Cardiac septum (tissue), 1 donor: ENCODE measurements at regions not wholly inside any gene's neighbourhood (a gene's known extent, or its start where the extent isn't known, plus 50 kb on each side); places are given as distances from the start of the nearest gene placed in this dataset.
"Not testable (repeated sequence)": the region's sequence is repeated elsewhere in the genome, so short reads cannot be mapped to it uniquely, and the experiment has no call there.

Source experiments
- DNase-seq: peaks from one replicate; pipeline ENCODE4 v3.0.0-alpha.2; 2020; ENCODE audit warnings: low spot score
- intact Hi-C: fragments of 100-400 bp; cut with DNase I; formaldehyde crosslinking; loops from one replicate; pipeline ENCODE4 v1.14.0; 2022
- donor health status: DM: no; HTN: no; CAD: no.

- intact Hi-C loops, result no loop called here
- no peak for DNase-seq
Observed at GRCh38 chr18:60022671-60023276, 123.0 kb downstream of the PMAIP1 start.

GRCh38 chr18:60021556-60021955 lies 121.8 kb downstream of the PMAIP1 start:
- intact Hi-C loops, result no loop called here
- no peak for DNase-seq

GRCh38 chr18:60020107-60020925 lies 120.5 kb downstream of the PMAIP1 start:
- intact Hi-C loops, result no loop called here
- no peak for DNase-seq

GRCh38 chr18:60019463-60019840 lies 119.7 kb downstream of the PMAIP1 start:
- DNase-seq, result no peak
- intact Hi-C loops, result no loop called here

- intact Hi-C loops, result no loop called here
- DNase-seq, result no peak
Observed at GRCh38 chr18:60018618-60019462, 119.0 kb downstream of the PMAIP1 start.

- DNase-seq, intact Hi-C loops: not testable (repeated sequence)
Observed at GRCh38 chr18:60018134-60018533, 118.3 kb downstream of the PMAIP1 start.

- intact Hi-C loops, result no loop called here
- DNase-seq, result no peak
Observed at GRCh38 chr18:60017371-60017770, 117.6 kb downstream of the PMAIP1 start.

- DNase-seq, intact Hi-C loops: not testable (repeated sequence)
Observed at GRCh38 chr18:60015826-60016225, 116.0 kb downstream of the PMAIP1 start.

- DNase-seq, intact Hi-C loops: not testable (repeated sequence)
Observed at GRCh38 chr18:60013148-60013547, 113.4 kb downstream of the PMAIP1 start.

GRCh38 chr18:60010984-60011383 lies 111.2 kb downstream of the PMAIP1 start:
- DNase-seq, result no peak
- intact Hi-C loops, result no loop called here

GRCh38 chr18:60010513-60010912 lies 110.7 kb downstream of the PMAIP1 start:
- intact Hi-C loops, result no loop called here
- DNase-seq, result no peak

GRCh38 chr18:60007661-60008060 lies 107.9 kb downstream of the PMAIP1 start:
- intact Hi-C loops, result no loop called here
- no peak for DNase-seq

GRCh38 chr18:60003610-60004185 lies 103.9 kb downstream of the PMAIP1 start:
- DNase-seq, result no peak
- intact Hi-C loops, result no loop called here

GRCh38 chr18:59996370-59996966 lies 96.7 kb downstream of the PMAIP1 start:
- intact Hi-C loops, result no loop called here
- no peak for DNase-seq

- DNase-seq, result no peak
- intact Hi-C loops, result no loop called here
Observed at GRCh38 chr18:59994357-59994756, 94.6 kb downstream of the PMAIP1 start.

- intact Hi-C loops, result no loop called here
Observed at GRCh38 chr18:59993560-59993959, 93.8 kb downstream of the PMAIP1 start.

GRCh38 chr18:59990121-59990823 lies 90.5 kb downstream of the PMAIP1 start:
- DNase-seq, result no peak
- intact Hi-C loops, result no loop called here

More at GRCh38 chr18:59993560-59993959, 93.8 kb downstream of the PMAIP1 start:
- no peak for DNase-seq

GRCh38 chr18:59988098-59988706 lies 88.4 kb downstream of the PMAIP1 start:
- intact Hi-C loops, result loop anchor here (5.0 kb wide), 2 partner anchors 564 to 1514 kb away; no protein-coding TSS in a partner anchor
- no peak for DNase-seq
